PFSK-1 (cell line): ENCODE measurements at regions not wholly inside any gene's neighbourhood (a gene's known extent, or its start where the extent isn't known, plus 50 kb on each side); places are given as distances from the start of the nearest gene placed in this dataset.

Source experiments
- POLR2AphosphoS5 ChIP-seq: IDR thresholded peaks from 2 replicates; pipeline ENCODE4 v1.6.1; 2012; ENCODE audit warnings: low read depth, mild to moderate bottlenecking, control low read depth, low read length, moderate library complexity
- REST ChIP-seq, 2 experiments: IDR thresholded peaks; 2 replicates each; pipeline versions ENCODE4 v1.6.1 to v1.8.0; 2011 to 2012; ENCODE audit warnings: low read depth in 2 of 2, low read length in 2 of 2, control low read depth in 1 of 2, inconsistent platforms in 1 of 2, mild to moderate bottlenecking in 1 of 2, moderate library complexity in 1 of 2; ENCODE audit not compliant: insufficient read depth in 1 of 2
- TAF1 ChIP-seq: IDR thresholded peaks from 2 replicates; pipeline ENCODE4 v1.6.1; 2012; ENCODE audit warnings: low read length, control low read depth, borderline replicate concordance; ENCODE audit not compliant: insufficient read depth

- TF ChIP-seq POLR2AphosphoS5 = no peak
- no peak for TF ChIP-seq TAF1
- no peak for TF ChIP-seq REST (IDR thresholded peaks at IDR 0.05; ENCODE audit: insufficient read depth in 1 of 2, low read depth in 2 of 2, low read length in 2 of 2)
Observed at GRCh38 chr1:244339073-244339692, 112.5 kb downstream of the ADSS2 start.
